ENCODE measurements at regions not wholly inside any gene's neighbourhood (a gene's known extent, or its start where the extent isn't known, plus 50 kb on each side); places are given as distances from the start of the nearest gene placed in this dataset.

GRCh38 chr1:191585095-191585494 is 573.2 kb upstream of the RGS18 start:
- H3K4me3 ChIP-seq (ENCODE audit: low read depth, low read length) = no peak overlapping the region
- no peaks in the 10 kb centered on the region for H3K27me3 ChIP-seq (replicated peaks)
- TF ChIP-seq CTCF (IDR thresholded peaks at IDR 0.05; ENCODE audit: low read depth, low read length, missing control alignments) = no peak
- DNase-seq = no peak
- H3K27ac ChIP-seq = no peak overlapping the region
- in situ Hi-C loops (cut with HindIII; ENCODE audit: low pct_ligation_motif_present, low sequenced_read_pairs) = no loop called here
- H3K36me3 ChIP-seq (replicated peaks) = no peaks in the 10 kb centered on the region

GRCh38 chr1:191588905-191589304 is 569.4 kb upstream of the RGS18 start:
- in situ Hi-C loops (cut with HindIII; ENCODE audit: low pct_ligation_motif_present, low sequenced_read_pairs) = no loop called here
- no peaks in the 10 kb centered on the region for H3K36me3 ChIP-seq (replicated peaks)
- DNase-seq = no peak
- no peak overlapping the region for H3K27ac ChIP-seq
- H3K27me3 ChIP-seq (replicated peaks) = no peaks in the 10 kb centered on the region
- TF ChIP-seq CTCF (IDR thresholded peaks at IDR 0.05; ENCODE audit: low read depth, low read length, missing control alignments) = no peak
- H3K4me3 ChIP-seq (ENCODE audit: low read depth, low read length) = no peak overlapping the region

GRCh38 chr1:191589536-191589935 is 568.7 kb upstream of the RGS18 start:
- TF ChIP-seq CTCF (IDR thresholded peaks at IDR 0.05; ENCODE audit: low read depth, low read length, missing control alignments) = no peak
- in situ Hi-C loops (cut with HindIII; ENCODE audit: low pct_ligation_motif_present, low sequenced_read_pairs) = no loop called here
- no peak for DNase-seq
- H3K27ac ChIP-seq = no peak overlapping the region
- H3K4me3 ChIP-seq (ENCODE audit: low read depth, low read length) = no peak overlapping the region
- no peaks in the 10 kb centered on the region for H3K27me3 ChIP-seq (replicated peaks)
- no peaks in the 10 kb centered on the region for H3K36me3 ChIP-seq (replicated peaks)

- in situ Hi-C loops (cut with HindIII; ENCODE audit: low pct_ligation_motif_present, low sequenced_read_pairs) = no loop called here
- TF ChIP-seq CTCF (IDR thresholded peaks at IDR 0.05; ENCODE audit: low read depth, low read length, missing control alignments) = no peak
- H3K36me3 ChIP-seq (replicated peaks) = no peaks in the 10 kb centered on the region
- no peaks in the 10 kb centered on the region for H3K27me3 ChIP-seq (replicated peaks)
- no peak overlapping the region for H3K4me3 ChIP-seq (ENCODE audit: low read depth, low read length)
- H3K27ac ChIP-seq = no peak overlapping the region
- DNase-seq = no peak
Measured at GRCh38 chr1:191590578-191590977, 567.7 kb upstream of the RGS18 start.

GRCh38 chr1:191592039-191592438 is 566.2 kb upstream of the RGS18 start:
- TF ChIP-seq CTCF (IDR thresholded peaks at IDR 0.05; ENCODE audit: low read depth, low read length, missing control alignments) = no peak

GRCh38 chr1:191592907-191593306 is 565.4 kb upstream of the RGS18 start:
- in situ Hi-C loops (cut with HindIII; ENCODE audit: low pct_ligation_motif_present, low sequenced_read_pairs) = no loop called here
- H3K36me3 ChIP-seq (replicated peaks) = no peaks in the 10 kb centered on the region
- no peak for TF ChIP-seq CTCF (IDR thresholded peaks at IDR 0.05; ENCODE audit: low read depth, low read length, missing control alignments)
- H3K27me3 ChIP-seq (replicated peaks) = no peaks in the 10 kb centered on the region
- DNase-seq = no peak
- no peak overlapping the region for H3K27ac ChIP-seq
- H3K4me3 ChIP-seq (ENCODE audit: low read depth, low read length) = no peak overlapping the region

More at GRCh38 chr1:191592039-191592438, 566.2 kb upstream of the RGS18 start:
- Histone ChIP-seq H3K36me3 (replicated peaks) (no peaks in the 10 kb centered on the region), H3K27me3 (replicated peaks) (no peaks in the 10 kb centered on the region), H3K27ac (no peak overlapping the region), H3K4me3 (ENCODE audit: low read depth, low read length) (no peak overlapping the region)
- in situ Hi-C loops (cut with HindIII; ENCODE audit: low pct_ligation_motif_present, low sequenced_read_pairs) = no loop called here
- DNase-seq = no peak
